Erythroblast (primary cell): ENCODE measurements at regions not wholly inside any gene's neighbourhood (a gene's known extent, or its start where the extent isn't known, plus 50 kb on each side); places are given as distances from the start of the nearest gene placed in this dataset.

Experiments
- GATA1 ChIP-seq: IDR thresholded peaks from 2 replicates; pipeline ENCODE4 v1.6.1; 2011; ENCODE audit warnings: low read depth, mild to moderate bottlenecking, control low read depth, low read length, moderate library complexity
- POLR2A ChIP-seq: IDR thresholded peaks from 2 replicates; pipeline ENCODE4 v1.6.1; 2011; ENCODE audit warnings: mild to moderate bottlenecking, low read length

GRCh38 chr2:150788426-150789140 is 301.1 kb upstream of the RND3 start:
- TF ChIP-seq POLR2A (no peak), GATA1 (no peak)
